Ecto neural progenitor cell (in vitro differentiated cells): ENCODE measurements at regions not wholly inside any gene's neighbourhood (a gene's known extent, or its start where the extent isn't known, plus 50 kb on each side); places are given as distances from the start of the nearest gene placed in this dataset.

Experiments used
- DNase-seq: peaks from one replicate; pipeline ENCODE4 v3.0.0-alpha.2; 2018; ENCODE audit warnings: low spot score

DNA sequence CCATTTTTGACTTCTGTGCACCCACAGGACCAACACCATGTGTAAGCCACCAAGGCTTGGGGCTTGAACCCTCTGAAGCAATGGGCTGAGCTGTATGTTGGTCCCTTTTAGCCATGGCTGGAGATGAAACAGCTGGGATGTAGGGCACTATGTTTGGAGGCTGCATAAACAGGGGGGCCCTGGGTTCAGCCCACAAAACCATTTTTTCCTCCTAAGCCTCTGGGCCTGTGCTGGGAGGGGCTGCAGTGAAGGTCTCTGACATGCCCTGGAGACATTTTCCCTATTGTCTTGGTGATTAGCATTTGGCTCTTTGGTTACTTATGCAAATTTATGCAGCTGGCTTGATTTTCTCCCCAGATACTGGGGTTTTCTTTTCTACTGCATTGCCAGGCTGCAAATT lies 144.9 kb downstream of the ZNF326 start:
- no peak for DNase-seq

DNA sequence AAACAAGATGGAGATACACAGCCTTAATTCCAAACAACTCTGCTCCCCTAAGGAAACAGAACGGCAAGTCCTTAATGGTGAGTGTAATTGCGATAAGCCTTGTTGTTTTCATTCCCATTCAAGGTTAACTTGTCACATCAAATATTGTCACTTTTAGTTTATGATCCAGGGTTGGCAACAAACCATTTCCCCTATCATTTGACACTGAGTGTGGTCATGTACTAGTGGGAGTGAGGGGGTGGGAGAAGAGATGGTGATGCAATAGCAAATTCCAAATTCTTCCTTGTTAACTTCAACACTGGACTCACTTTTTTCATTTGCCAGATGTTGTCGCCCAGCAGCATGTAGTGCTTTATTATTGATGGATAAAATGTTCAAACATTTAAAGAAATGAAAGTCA lies 140.4 kb downstream of the ZNF326 start:
- no peak for DNase-seq

DNA sequence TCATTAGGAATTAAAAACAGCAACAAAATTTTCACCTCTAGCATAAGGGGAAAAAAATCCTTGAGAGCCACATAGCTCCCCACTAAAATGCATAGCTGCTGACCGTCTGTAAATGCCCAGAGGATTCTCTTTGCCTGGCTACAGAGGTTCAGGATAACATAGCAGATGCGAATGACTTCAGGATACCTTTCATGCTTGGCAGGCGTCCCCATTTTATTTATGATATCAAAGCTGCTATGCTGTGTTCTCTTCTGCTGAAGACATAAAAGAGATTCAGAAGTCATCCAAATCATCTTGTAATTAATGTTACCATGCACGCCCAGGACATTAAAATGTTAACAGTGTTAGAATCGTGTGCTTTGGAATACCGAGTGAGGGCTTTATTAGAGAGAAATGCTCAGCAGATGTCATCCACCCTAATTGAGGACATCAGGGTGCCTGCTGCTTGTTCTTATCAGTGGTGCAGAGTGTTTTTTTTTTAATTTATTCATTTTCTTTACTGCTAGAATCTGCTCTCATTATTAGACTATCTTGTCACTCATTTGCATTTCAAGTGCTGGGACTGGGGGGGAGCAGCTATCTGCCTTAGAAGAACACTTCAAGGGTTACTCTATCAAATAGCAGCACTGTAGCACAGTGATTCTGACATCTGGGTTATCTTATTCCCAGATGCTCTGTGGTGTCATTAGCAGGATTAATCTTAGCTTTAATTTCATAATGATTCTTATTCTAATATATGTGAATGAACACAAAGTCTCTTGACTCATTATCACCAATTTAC lies 139.5 kb downstream of the ZNF326 start:
- no peak for DNase-seq

DNA sequence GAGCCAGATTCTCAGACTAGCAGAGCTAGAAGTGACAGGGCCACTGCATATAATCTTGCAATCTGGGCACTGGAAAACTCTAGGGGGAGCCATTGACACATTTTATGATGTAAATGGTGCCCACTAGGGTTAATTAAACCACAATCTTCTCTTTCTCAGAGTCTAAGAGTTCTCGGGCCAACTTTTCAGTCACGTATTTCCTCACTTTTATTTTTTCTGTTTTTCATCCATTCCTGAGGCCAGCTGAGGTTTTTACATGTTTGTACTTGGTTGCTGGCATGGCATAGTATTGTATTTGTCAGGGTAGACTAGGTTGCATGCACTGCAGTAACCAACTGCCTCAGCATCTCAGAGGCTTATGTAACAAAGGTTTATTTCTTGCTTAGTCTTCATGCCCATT lies 138.2 kb downstream of the ZNF326 start:
- peak; percentile 53 for DNase-seq

DNA sequence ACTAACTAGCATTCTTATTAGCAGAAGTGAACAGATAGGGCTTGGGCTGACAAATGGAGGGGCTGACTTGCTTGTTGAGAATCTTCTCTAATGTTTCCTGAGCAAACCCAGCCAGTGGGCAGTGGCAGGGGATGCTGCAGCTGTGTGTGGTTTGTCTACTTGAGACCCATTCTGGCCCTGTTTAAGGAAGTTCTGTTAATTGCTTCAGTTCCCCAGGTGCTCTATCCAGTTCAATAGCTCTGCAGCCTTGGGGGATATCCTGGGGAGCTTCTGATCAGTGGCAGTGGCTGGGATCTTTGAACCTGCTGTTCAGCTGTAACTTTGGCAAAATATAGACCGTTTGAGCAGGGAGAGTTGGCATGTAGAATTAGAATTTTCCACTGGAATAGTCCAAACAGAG lies 137.4 kb downstream of the ZNF326 start:
- DNase-seq, result no peak

DNA sequence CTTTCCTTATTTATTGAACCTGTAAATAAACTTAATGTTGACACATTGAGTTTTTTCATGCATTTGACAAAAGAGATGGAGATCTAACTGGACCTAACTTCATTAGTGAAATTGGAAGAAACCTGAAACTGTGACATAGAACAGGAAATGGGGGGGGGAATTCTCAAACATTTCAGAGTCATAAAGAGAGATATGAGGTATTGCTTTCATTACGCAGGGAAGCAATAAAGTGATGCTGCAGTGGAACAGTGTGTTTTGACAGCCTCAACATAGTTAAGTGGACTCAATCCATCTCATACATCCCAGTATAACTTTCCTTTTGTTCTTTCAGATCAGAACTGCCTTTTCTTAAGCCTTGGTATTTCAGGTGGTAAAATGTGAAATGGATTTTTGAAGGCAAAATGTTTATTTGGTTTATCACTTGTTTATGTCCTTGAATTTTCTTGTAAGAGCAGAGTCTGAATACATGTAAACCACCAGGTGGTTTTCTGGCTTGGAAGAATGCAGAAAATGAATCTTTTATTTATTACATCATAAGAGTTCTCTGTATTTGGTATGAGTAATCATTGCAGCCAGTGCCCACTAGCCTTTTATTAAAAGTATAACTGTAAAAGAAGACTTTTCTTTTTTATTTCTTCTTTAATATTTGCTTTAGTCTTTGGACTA lies 132.5 kb downstream of the ZNF326 start:
- no peak for DNase-seq

DNA sequence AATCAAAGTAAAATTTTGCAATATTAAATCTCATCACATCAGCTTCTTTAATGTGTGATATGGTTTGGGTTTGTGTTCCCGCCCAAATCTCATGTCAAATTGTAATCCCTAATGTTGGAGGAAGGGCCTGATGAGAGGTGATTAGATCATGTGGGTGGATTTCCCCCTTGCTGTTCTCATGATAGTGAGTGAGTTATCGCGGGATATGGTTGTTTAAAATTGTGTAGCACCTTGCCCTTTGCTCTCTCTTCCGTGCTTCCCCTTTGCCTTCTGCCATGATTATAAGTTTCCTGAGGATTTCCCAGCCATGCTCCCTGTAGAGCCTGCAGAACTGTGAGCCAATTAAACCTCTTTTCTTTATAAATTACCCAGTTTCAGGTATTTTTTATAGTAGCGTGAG lies 131.9 kb downstream of the ZNF326 start:
- DNase-seq, result no peak

DNA sequence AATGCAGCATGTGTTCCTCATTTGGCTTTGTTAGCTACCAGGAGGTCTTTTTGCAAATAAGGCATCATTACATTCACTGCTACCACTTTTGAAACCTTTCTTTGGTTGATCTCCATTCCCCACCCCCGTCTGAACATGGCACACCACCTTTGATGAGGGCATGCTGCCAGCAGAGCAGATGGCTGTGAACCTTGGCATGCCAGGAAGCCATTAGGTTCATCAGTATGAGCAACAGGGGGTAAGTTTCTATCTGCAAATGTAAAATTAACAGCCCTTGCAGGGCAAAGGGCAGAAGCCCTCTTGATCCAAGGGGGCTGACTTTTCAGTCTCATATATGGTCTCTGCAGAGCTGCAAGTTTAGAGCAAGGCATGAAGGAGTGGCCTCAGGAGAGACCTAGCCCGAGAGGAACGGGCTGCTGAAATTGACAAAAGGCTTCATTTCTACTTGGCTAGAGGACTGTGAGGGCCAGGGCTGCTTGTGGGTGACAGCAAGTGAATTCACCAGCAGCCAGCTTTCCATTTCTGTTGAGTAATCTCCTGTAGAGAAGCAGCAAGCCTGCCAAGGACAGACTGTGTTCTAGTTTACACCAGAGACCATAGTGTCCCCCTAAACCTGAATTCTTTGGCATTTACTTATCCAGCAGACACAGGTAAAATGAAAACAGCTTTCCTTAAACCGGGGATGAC lies 127.9 kb downstream of the ZNF326 start:
- no peak for DNase-seq

DNA sequence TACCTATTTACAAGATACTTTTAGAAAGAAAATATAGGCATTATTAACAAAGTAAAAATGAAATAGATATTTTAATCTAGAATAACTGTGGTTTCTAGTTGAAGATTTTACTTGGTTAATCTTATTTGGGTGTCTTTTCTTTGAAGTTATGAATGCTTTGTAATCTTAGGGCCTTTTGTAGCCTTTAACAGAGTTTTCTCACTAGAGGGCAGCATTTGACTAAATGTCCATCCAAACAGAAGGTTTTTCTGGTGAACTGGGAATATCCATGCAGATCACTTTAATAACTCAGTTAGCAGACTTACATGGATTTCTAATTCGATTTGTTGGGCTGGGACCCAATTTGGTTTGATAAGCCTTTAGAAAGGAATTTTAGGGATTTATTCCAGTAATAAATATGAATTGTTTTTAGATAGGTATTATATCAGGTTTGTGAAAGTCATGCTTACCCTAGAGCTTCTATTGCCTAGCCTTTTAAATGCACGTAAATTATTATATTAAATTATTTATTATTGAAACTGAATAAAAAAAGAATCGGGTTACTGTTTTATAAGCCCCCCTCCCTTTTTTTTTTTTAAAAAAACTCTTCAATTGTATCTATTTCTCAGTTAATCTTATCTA lies 119.7 kb downstream of the ZNF326 start:
- no peak for DNase-seq

DNA sequence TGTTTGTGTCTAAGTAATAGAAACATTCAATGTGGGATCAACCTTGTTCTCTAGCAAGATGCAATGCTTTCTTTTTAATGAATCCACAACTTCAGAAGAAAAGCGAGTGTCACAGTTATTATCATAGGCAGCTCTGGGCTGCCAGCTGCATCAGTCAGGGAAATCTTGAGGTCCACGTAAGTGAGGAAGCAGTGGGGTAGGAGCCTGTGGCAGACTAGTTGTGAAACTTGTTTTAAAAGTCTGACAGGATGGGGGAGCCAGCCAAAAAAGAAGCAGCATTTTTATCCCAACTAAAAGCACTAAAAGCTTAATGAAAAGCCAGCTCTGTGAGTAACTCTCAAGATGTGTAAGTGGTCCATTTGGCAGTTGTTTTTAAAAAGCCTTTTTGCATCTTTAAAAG lies 113.1 kb downstream of the ZNF326 start:
- DNase-seq, result no peak

DNA sequence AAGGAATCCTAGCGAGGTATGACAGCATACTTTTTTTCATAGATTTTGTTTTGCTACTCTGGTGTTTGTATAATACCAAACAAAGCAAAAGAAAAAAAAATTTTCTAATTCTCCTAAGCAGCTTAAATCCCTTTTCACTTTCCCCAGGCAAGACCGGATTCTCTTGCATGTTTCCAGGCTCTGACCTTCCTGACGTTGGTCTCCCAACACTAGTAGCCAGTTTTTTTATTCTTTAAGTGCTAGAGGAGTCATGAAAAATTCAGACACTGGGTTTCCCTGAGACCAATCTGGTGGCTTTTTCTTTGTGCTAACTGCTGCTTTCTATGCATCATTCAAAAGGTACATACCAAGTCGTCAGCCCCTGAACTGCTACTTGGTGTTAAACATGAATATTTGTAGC lies 111.4 kb downstream of the ZNF326 start:
- no peak for DNase-seq

DNA sequence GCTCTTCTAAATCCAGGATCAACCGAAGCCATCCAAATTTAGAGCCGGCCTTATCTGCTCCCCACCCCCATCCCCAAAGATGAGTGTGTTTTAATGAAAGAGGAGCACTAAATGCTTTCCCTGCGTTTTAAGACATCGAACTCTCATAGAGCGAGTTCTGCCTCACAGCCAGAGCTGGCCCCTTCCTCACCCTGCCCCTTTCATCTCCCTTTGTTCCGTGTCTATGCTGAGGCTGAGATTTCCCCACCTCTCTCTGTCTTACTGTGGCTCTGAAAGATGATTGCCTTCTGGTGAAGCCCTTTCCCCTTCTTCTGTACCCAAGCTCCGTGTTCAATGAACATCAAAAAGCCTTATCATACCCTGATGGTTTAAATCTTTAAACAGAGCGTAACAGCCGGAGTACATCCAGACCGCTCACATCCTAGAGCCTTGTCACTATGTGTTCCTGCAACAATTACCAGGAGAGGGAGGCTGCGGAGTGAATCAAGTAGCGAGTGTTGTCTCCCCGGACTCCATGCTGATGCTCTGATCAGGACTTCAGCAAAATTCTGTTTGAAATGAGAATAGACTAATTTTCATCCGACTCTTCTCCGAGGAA lies 110.1 kb downstream of the ZNF326 start:
- peak; percentile 52 for DNase-seq

DNA sequence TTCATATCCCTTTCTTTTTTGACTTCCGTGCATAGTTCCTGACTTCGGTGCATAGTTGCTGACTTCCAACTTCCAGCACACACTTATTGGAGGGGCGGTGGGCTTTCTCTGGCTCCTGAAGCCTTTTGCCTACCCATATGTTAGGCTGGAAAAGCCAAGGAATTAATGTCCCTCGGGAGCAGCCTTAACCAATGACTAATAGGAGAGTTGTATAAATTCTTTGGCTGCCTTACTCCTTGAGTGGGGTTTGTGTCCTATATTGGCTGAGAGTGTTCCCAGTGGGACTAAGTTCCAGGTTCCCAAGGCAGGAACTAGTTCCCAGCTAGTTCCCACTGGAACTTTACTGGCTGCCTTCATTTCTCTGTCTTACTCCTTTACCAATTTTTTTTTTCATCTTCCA lies 105.7 kb downstream of the ZNF326 start:
- DNase-seq, result no peak

DNA sequence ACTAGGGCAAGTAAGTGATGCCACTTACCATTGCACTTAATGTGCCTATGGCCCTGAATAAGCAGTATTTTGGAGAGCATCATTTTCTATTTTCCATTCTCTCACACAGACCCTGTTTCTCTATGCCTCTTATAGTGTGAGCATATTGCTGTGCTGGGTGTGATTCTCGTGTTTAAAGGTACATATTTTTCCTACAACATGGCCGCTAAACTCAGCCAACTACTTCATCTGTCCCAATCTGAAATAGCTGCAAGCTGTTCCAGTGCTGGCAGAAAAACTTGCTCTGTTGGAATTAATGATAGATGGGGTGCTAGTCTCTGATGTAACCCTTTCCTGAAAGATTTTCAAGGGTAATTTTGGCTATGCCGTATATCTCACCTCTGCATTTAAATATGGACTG lies 97.5 kb downstream of the ZNF326 start:
- no peak for DNase-seq
